GM18868 (cell line): ENCODE measurements at regions not wholly inside any gene's neighbourhood (a gene's known extent, or its start where the extent isn't known, plus 50 kb on each side); places are given as distances from the start of the nearest gene placed in this dataset.

ENCODE experiments used
- ATAC-seq: cut with Tn5 transposase; IDR thresholded peaks from one replicate; pipeline ENCODE4 v1.9.1; 2021; ENCODE audit warnings: mild to moderate bottlenecking, moderate library complexity; ENCODE audit not compliant: unreplicated experiment

- ATAC-seq: no peak
These were observed 49.7 kb downstream of the KLF12 start for GRCh38 chr13:74084375-74084935.

DNA sequence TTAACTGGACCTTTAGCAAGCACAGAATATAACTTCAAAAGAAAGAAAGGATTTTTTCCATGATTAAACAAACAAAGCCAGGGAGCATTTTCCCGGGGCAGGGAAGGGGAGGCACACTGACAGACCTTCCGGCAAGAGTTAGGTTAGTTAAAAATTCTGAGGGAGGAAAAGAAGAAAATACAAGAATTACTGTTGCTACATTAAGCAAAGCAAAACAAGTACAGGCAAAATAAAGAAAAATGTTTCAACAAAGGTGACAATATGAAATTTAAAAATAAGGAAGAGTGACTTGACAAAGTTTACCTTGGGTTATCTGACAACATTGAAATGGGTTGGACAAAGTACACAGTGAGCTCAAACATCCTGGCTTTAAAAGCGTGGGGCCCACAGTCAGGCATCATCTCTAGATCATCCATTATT lies 51.5 kb downstream of the KLF12 start:
- no peak for ATAC-seq

GRCh38 chr13:74080762-74081161 lies 53.4 kb downstream of the KLF12 start:
- ATAC-seq: no peak

DNA sequence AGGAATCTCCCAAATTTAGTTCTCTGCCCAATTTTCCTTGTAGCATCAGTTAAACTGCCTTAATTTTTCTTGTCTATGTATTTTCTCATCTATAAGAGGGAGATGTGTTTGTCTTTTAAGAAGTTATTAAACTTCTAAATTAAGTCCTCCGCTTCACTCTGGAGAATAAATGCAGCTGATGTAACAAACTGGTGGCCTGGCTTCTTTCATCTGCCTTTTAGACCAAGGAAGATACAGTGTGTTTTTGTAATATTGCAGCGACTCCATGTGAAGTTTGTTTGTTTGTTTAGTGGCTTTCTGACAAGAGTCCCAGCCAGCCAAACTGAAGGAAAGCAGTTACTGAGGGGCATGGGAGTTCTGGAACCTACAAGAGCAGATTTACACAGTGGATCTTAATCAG lies 56.4 kb downstream of the KLF12 start:
- no peak for ATAC-seq

DNA sequence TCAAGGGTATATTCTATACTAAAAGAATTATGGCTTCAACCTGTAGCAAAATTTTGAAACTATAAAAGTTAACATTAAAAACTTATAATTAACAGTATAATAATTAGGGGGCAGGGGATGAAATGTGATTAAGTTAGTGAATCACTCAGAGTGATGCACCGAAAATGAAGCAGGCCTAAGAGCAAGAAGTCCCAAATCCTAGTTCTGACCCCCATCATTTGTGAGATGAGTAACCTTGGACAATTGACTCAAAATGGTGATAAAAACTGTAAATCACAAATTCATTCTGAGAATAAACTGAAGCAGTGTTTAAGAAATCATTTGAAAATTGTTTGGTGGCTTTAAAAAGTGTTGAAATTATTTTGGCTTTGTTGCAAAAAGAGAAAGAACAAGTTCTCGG lies 56.8 kb downstream of the KLF12 start:
- no peak for ATAC-seq

DNA sequence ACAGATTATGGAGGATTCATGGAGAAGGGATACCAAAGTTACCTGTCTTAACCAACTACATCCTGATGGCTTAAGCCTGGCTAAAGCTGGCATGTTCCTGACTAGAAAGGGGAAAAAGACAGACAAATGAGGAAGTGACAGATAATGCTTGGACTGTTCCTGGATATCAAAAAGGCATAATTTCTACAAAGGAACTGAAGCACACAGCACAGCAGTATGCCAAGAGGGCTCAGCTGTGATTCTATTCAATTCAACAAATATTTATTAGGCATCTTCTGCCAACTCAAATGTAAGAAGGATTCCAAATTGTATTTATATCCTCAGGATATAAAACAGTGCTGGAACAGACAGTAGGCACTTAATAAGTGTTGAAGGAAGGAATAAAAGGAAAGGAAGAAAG lies 59.5 kb downstream of the KLF12 start:
- no peak for ATAC-seq

DNA sequence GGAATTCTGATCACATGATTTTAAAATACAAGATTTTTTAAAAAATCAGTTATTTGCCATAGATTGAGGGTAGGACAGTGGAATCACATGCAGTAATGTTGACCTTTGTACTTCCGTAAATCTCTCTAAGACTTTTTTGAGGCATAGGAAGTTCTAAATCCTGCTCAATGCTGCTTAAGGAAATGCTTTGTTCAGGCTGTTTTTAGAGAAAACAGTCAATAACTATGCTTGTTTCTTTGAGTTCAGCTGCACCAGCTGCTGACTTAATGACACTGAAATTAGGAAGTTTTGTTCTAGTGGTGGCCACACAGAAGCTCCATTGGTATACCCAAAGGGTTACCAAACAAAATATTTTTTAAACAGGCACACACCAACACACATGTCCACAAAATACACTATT lies 60.9 kb downstream of the KLF12 start:
- no peak for ATAC-seq

DNA sequence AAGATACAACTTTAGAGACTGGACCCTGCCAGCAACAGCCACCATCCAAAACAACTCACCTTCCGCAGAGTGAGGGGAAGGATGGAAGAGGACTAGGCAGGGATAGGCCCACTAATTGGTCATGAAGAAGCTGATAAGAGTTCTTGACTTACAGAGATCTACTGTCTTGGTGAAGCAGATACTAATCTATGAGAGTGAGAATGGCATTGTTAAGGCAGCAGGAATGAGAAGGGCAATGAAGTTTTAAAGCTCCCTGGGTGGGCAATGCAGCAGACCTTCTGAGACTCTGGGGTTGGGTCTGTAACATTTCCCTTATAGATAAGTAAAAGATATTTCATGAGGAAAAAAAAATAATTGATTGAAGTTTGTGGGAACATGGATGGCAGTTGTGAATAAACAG lies 63.7 kb downstream of the KLF12 start:
- peak; percentile 27 for ATAC-seq

DNA sequence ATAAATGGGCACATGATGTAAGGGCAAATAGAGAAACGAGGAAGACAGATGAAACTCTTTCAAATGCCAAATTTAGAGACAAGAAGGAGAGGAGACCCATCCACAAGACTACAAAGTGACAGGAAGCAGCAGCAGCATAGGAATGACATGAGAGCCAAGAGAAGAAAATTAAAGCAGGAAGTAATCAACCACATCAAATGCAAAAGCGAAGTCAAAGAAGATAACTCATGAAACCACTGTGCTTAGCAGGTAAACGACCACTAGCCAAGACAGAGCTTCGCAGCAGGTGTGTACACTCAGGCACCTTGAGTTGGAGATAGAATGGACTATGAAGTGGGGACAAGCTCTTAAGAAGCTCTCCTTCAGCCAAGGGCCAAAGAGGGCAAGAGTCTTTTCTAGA lies 64.1 kb downstream of the KLF12 start:
- ATAC-seq: peak; percentile 69

- no peak for ATAC-seq
These were observed 65.7 kb downstream of the KLF12 start for GRCh38 chr13:74068471-74068870.

GRCh38 chr13:74067818-74068217 lies 66.4 kb downstream of the KLF12 start:
- no peak for ATAC-seq

DNA sequence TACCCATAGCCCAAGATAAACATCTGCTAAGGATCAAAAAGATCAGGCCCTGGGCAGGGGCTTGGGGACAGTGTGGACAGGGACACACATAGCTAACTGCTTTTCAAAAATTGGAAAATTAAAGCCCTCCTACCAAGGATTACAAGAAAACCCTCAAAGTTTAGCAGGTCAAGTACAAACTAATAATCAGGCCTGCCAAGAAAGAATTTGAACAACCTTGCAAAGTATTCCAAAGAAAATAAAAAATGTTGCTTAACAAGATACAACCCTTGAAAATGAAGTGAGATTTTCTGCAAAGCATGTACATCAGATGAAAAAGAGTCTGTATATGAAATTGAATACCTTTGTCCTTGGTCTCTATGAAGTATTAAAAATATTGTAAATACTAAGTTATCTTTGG lies 67.3 kb downstream of the KLF12 start:
- no peak for ATAC-seq

- ATAC-seq: no peak
These were observed 69.3 kb downstream of the KLF12 start for GRCh38 chr13:74064805-74065312.

DNA sequence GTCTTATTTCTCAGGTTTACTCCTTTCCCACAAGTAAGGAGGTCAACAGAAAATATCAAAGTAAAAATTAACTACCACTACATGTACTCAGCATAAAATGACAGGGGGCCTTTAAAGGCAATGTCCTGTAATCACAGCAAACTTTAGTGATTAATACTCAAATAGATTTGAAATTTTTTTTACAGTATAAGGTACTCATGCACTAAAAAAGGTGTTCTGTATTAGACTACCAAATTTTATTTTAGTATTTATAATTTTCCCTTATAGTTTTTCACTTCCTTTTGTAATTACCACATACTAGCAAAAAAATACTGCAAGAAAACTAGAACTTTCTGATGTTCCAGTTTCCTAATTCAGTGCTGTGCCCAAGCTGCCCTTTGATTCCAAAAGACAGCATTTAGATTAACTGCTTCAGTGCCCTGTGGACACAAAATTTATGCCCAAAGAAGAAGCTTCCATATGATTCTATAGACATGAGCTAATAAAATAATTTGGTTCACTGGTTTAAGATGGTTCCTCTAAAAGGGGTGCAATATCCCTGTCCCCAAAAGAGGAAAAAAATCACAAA lies 70.6 kb downstream of the KLF12 start:
- no peak for ATAC-seq

DNA sequence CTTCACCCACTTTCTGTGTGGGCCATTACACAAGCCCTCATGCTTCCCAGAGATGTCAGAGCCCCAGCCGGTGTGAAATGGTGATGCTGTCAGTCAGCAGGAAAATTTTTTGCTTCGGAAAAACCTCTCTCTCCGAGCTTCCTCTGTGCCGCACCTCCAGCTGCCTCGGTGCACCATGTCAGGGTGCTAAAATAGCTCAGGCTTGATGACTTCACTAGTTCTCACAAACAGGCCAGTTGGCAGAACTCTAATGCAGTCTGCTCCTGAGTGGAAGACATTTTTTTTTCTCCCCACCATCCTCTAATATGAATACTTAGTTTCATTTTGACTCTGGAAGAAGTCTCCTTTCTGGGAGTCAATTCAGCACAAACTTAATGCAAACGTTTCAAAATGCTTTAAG lies 71.3 kb downstream of the KLF12 start:
- peak; percentile 86 for ATAC-seq

DNA sequence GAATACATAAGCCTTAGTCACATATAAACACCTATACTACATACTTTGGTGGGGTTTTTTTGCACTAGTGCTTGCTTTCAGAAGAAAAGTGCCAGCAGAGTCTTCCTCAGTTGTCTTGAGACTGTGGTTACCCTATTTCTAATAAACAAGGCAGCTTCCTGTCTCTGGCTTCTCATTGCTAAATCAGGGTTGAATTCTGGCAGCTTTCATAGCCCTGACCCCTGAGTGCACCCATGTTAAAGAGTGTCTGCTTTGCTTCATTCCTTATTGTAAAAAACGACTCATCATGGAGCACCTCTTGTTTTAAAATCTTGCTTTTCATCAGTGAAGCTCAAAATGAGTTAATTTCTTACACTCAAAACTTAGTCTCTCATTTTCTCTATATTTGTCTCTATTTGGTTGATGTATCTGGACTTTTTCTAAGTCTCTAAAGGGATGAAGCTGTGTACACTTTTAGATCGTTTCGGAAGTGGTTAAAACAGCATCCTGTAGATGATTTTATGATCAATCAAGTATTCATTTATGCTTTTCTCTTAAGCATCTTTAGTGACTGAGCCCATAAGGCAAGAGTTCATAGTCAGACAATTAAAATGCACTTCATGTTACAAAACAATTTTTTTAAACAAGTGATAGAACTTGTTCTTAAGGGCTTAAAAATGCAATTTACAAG lies 72.1 kb downstream of the KLF12 start:
- ATAC-seq: peak; percentile 69

DNA sequence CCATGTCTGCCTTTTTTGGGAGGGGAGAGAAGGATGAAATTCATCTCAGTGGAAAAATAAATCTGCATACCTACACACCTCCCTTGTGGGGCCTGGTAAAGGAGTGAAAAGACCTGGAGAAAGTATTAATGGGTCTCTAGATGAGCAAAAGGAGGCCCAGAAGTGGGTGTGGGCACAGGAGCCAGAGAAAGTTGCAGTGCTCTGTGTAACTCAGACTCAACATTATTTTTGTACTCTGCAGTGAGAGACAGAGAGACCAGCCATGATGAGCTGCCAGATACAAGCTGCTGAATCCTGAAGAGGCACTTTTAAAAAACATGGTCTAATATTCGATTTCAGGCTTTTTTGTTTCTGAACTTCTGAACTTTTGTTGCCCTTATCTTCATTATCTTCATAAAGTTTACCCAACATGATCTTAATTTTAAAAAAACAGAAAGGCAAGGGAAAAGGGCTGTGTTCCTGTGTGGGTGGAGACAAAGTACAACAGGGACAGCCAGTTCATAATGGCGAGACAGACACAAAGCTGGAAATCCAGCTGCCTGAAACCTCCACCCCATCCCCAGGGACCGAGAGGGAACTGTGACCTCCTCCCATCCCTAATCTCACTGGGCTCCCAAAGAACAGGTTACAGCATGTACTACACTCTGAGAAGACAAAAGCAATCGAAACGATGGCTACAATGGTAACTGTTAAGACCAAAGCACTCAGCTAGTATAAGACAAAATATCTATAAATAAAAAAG lies 77.2 kb downstream of the KLF12 start:
- ATAC-seq: no peak

DNA sequence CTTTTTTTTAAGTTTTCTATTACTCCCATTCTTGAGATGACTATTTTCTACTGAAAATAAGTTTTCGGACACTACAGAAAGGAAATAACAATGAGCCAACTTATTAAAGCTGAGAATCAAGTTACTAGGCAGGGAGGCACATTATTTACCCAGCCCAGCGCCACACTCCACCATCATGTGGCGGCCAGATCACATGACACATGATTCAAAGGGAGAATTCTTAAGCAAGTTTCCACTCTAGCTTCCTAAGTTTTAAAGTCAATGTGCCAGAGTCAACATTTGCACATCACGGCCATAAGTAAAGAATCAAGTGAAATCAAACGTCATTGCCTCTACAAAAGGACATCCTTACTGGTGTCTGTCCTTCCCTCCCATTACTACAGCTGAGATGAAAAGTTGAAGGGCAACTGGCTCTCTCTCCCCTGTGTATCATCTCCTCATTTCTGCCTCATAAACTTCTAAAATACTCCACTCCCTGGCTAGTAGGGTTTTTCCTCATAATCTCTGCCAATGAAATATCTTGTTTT lies 81.7 kb downstream of the KLF12 start:
- ATAC-seq: no peak

DNA sequence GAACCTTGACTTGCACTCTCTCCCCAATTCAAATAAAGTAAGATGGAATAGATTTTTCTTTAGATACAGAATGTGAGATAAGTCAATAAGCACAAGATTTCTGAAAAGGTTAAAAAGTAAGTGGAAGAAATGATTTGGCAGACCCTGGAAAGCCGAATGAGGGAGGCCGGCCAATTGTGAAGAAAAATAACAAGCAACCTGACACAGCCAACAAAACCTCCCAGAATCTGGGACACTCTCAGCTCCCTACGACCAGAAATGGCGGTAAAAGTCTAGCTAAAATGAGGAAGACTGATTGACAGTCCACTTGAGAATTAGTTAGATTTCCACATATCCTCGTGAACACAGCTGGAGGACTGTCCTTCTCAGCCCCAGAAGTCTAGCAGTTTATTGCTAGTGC lies 85.4 kb downstream of the KLF12 start:
- ATAC-seq: no peak

GRCh38 chr13:74047931-74048600 lies 86.1 kb downstream of the KLF12 start:
- no peak for ATAC-seq

GRCh38 chr13:74046431-74046830 lies 87.8 kb downstream of the KLF12 start:
- ATAC-seq: no peak
